ENCODE measurements at regions not wholly inside any gene's neighbourhood (a gene's known extent, or its start where the extent isn't known, plus 50 kb on each side); places are given as distances from the start of the nearest gene placed in this dataset.

GRCh38 chr10:3268025-3268424 lies 95.4 kb upstream of the PITRM1 start:
- no peaks in the 10 kb centered on the region for H3K9me3 ChIP-seq (ENCODE audit: insufficient read depth, low read depth, low read length)
- no peaks in the 10 kb centered on the region for H3K27me3 ChIP-seq (ENCODE audit: insufficient read depth, low read length)
- peaks cover 31% of the 10 kb centered on the region for H3K4me1 ChIP-seq (ENCODE audit: insufficient read depth, low read length)
- 97% methylated on average over 6 of the region's 6 CpGs for WGBS
- no peak overlapping the region for H3K9ac ChIP-seq (ENCODE audit: low read depth, low read length)
- H3K36me3 ChIP-seq (ENCODE audit: insufficient read depth, low read length) = no peaks in the 10 kb centered on the region
- no peak overlapping the region for H3K4me3 ChIP-seq (ENCODE audit: low read length)
- no peak overlapping the region for H3K27ac ChIP-seq (ENCODE audit: low read depth, low read length)

GRCh38 chr10:3265088-3265487 lies 92.5 kb upstream of the PITRM1 start:
- Histone ChIP-seq H3K27me3 (ENCODE audit: insufficient read depth, low read length) (no peaks in the 10 kb centered on the region), H3K9me3 (ENCODE audit: insufficient read depth, low read depth, low read length) (no peaks in the 10 kb centered on the region), H3K36me3 (ENCODE audit: insufficient read depth, low read length) (no peaks in the 10 kb centered on the region), H3K9ac (ENCODE audit: low read depth, low read length) (no peak overlapping the region), H3K4me1 (ENCODE audit: insufficient read depth, low read length) (peaks cover 17% of the 10 kb centered on the region; the same call in 1 of the 2 replicates), H3K27ac (ENCODE audit: low read depth, low read length) (no peak overlapping the region), H3K4me3 (ENCODE audit: low read length) (no peak overlapping the region)
- WGBS = 89% methylated on average over 4 of the region's 4 CpGs

DNA sequence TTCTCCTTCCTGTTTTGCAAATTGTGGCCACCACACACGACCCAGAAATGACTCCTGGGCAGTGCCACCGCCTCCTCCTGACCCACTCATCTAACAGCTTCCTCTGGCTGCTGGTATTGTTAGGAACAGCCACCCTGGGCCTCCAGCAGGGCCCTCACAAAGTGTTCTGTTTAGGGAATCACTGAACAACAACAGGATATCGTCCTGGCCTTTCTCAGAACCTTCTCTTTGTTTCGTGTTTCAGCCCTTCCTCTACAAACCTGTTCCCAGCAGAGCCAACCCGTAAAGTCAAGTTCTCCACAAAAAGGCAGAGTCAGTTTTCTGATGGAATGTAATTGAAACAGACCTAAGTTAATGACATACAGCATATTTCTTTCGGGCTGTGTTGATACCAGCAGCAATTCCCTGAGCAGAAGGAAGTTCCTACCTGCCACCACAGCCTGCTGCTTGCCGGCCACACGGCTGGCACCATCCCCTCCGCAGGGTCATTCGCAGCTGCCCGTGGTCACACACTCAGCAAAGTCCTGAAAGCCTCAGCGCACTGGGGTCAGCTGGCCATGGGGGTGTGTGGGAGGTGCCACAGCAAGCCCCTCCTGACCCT lies 91.7 kb upstream of the PITRM1 start:
- Histone ChIP-seq H3K9me3 (ENCODE audit: insufficient read depth, low read depth, low read length) (no peaks in the 10 kb centered on the region), H3K4me1 (ENCODE audit: insufficient read depth, low read length) (peaks cover 12% of the 10 kb centered on the region; the same call in 1 of the 2 replicates), H3K4me3 (ENCODE audit: low read length) (no peak overlapping the region), H3K27ac (ENCODE audit: low read depth, low read length) (no peak overlapping the region), H3K36me3 (ENCODE audit: insufficient read depth, low read length) (no peaks in the 10 kb centered on the region), H3K9ac (ENCODE audit: low read depth, low read length) (no peak overlapping the region), H3K27me3 (ENCODE audit: insufficient read depth, low read length) (no peaks in the 10 kb centered on the region)
- 80% methylated on average over 12 of the region's 12 CpGs for WGBS

GRCh38 chr10:3263747-3264146 lies 91.2 kb upstream of the PITRM1 start:
- Histone ChIP-seq H3K36me3 (ENCODE audit: insufficient read depth, low read length) (no peaks in the 10 kb centered on the region), H3K9me3 (ENCODE audit: insufficient read depth, low read depth, low read length) (no peaks in the 10 kb centered on the region), H3K9ac (ENCODE audit: low read depth, low read length) (no peak overlapping the region; the same call in 1 of the 2 replicates), H3K27ac (ENCODE audit: low read depth, low read length) (no peak overlapping the region), H3K4me1 (ENCODE audit: insufficient read depth, low read length) (peaks cover 12% of the 10 kb centered on the region; the same call in 1 of the 2 replicates), H3K4me3 (ENCODE audit: low read length) (no peak overlapping the region), H3K27me3 (ENCODE audit: insufficient read depth, low read length) (no peaks in the 10 kb centered on the region)
- WGBS = 86% methylated on average over 12 of the region's 12 CpGs

- Histone ChIP-seq H3K4me3 (ENCODE audit: low read length) (no peak overlapping the region), H3K27me3 (ENCODE audit: insufficient read depth, low read length) (no peaks in the 10 kb centered on the region), H3K4me1 (ENCODE audit: insufficient read depth, low read length) (peaks cover 12% of the 10 kb centered on the region; the same call in 1 of the 2 replicates), H3K27ac (ENCODE audit: low read depth, low read length) (no peak overlapping the region), H3K9ac (ENCODE audit: low read depth, low read length) (no peak overlapping the region), H3K36me3 (ENCODE audit: insufficient read depth, low read length) (no peaks in the 10 kb centered on the region), H3K9me3 (ENCODE audit: insufficient read depth, low read depth, low read length) (no peaks in the 10 kb centered on the region)
- 63% methylated on average over 3 of the region's 3 CpGs for WGBS
These were observed 90.5 kb upstream of the PITRM1 start for GRCh38 chr10:3263082-3263481.

GRCh38 chr10:3261921-3262320 lies 89.3 kb upstream of the PITRM1 start:
- no peak overlapping the region for H3K9ac ChIP-seq (ENCODE audit: low read depth, low read length)
- 96% methylated on average over 5 of the region's 5 CpGs for WGBS
- no peak overlapping the region for H3K27ac ChIP-seq (ENCODE audit: low read depth, low read length)
- H3K36me3 ChIP-seq (ENCODE audit: insufficient read depth, low read length) = no peaks in the 10 kb centered on the region
- H3K4me1 ChIP-seq (ENCODE audit: insufficient read depth, low read length) = peaks cover 12% of the 10 kb centered on the region; the same call in 1 of the 2 replicates
- H3K4me3 ChIP-seq (ENCODE audit: low read length) = no peak overlapping the region
- H3K27me3 ChIP-seq (ENCODE audit: insufficient read depth, low read length) = no peaks in the 10 kb centered on the region
- no peaks in the 10 kb centered on the region for H3K9me3 ChIP-seq (ENCODE audit: insufficient read depth, low read depth, low read length)

DNA sequence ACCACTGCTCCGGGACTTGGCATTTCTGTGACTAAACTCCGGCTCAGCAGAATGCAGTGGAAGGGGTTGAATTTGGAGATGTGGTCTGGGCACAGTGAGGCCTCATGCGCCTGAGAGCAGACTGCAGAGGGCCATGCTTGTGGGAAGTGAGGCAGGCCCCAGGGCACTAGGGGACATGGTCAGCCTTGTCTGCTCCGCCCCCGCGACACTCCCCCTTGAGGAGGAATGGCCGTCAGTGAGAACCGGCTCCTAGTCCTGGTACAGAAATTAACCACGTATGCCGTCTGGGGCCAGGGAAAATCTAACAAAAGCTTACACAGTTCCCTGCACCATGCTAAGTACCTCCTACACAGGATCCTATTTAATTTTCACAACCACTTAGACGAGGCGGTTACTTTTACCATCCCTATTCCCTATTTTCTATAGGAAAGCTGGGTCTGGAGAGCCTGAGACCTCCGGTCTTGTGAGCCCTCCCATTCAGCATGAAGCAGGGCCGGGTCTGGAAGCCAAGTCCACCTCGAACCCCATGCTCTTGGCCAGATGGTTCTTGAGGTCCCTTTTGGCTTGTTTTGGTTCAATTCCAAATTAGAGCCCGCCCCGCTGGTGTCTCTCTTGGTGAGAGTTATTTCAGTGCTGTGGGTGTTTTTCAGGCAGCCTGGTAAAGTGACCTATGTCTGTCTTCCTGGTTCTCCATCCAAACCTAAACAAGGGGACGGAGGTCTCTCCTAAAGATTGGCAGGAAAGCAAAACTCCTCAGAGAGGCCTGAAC lies 87.7 kb upstream of the PITRM1 start:
- Histone ChIP-seq H3K27ac (ENCODE audit: low read depth, low read length) (no peak overlapping the region), H3K27me3 (ENCODE audit: insufficient read depth, low read length) (no peaks in the 10 kb centered on the region)

DNA sequence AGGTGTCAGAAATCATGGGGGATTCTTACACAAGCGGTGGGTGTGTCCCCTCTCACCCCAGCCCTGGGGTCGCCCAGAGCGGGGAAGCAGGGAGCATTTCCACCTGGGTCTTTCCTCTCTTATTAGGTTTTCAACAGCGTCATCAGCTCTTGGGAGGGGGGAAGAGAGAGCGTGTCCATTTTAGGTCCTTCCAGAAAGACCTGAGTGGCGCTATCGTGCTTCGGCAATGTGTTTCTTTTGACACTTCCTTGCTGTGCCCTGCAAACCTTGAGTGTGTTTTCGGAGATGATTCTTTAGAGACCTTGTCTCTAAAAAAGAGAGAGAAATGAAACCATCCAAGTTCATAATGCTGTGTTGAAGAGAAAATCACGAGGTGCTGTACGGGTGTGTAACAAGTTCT lies 86.9 kb upstream of the PITRM1 start:
- Histone ChIP-seq H3K9ac (ENCODE audit: low read depth, low read length) (no peak overlapping the region), H3K36me3 (ENCODE audit: insufficient read depth, low read length) (no peaks in the 10 kb centered on the region), H3K4me3 (ENCODE audit: low read length) (no peak overlapping the region), H3K27me3 (ENCODE audit: insufficient read depth, low read length) (no peaks in the 10 kb centered on the region), H3K27ac (ENCODE audit: low read depth, low read length) (no peak overlapping the region), H3K9me3 (ENCODE audit: insufficient read depth, low read depth, low read length) (no peaks in the 10 kb centered on the region), H3K4me1 (ENCODE audit: insufficient read depth, low read length) (peaks cover 7% of the 10 kb centered on the region; the same call in 1 of the 2 replicates)
- WGBS = 94% methylated on average over 11 of the region's 11 CpGs

More for the DNA sequence above, 87.7 kb upstream of the PITRM1 start:
- Histone ChIP-seq H3K4me1 (ENCODE audit: insufficient read depth, low read length) (peaks cover 11% of the 10 kb centered on the region; the same call in 1 of the 2 replicates), H3K9me3 (ENCODE audit: insufficient read depth, low read depth, low read length) (no peaks in the 10 kb centered on the region), H3K9ac (ENCODE audit: low read depth, low read length) (no peak overlapping the region), H3K36me3 (ENCODE audit: insufficient read depth, low read length) (no peaks in the 10 kb centered on the region), H3K4me3 (ENCODE audit: low read length) (no peak overlapping the region)
- 89% methylated on average over 18 of the region's 18 CpGs for WGBS

DNA sequence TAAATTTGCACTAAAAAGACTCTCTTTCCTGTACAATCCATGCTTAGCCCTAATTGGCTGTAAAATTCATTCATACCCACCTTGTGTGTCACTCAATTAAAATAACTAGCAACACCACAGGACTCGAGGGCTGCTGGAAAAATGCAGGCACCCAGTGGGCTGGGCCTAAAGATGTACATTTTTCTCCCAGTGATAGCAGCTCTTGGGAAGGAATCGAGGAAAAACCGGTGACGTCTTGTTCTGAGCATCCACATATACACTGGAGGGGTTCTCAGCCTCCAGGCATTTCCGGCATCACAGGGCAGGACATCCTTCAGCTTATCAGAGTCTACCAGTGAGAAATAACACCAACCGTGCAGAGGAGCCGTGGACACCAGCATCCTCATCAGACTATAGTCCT lies 85.8 kb upstream of the PITRM1 start:
- Histone ChIP-seq H3K4me1 (ENCODE audit: insufficient read depth, low read length) (no peaks in the 10 kb centered on the region), H3K9ac (ENCODE audit: low read depth, low read length) (no peak overlapping the region), H3K27ac (ENCODE audit: low read depth, low read length) (no peak overlapping the region), H3K27me3 (ENCODE audit: insufficient read depth, low read length) (no peaks in the 10 kb centered on the region), H3K36me3 (ENCODE audit: insufficient read depth, low read length) (no peaks in the 10 kb centered on the region), H3K9me3 (ENCODE audit: insufficient read depth, low read depth, low read length) (no peaks in the 10 kb centered on the region), H3K4me3 (ENCODE audit: low read length) (no peak overlapping the region)
- WGBS = 95% methylated on average over 7 of the region's 7 CpGs

DNA sequence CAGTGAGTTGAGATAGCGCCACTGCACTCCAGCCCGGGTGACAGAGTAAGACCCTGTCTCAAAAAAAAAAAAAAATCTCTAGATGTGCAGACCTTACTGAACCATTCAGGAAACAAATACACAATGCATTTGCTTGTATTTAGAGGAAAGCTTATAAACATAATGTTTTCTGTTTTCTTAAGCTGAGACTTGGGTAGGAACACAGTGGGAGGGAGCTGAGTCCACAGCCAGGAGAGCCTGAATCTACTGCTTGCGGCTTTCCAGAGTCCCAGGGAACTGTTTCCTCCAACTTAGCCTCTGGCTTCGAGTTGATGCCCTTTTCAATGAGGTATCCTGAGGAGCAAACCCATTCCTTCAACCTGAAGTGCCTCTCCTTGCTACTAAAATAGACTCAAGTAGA lies 83.0 kb upstream of the PITRM1 start:
- Histone ChIP-seq H3K27me3 (ENCODE audit: insufficient read depth, low read length) (no peaks in the 10 kb centered on the region), H3K4me1 (ENCODE audit: insufficient read depth, low read length) (no peaks in the 10 kb centered on the region), H3K9me3 (ENCODE audit: insufficient read depth, low read depth, low read length) (no peaks in the 10 kb centered on the region), H3K4me3 (ENCODE audit: low read length) (no peak overlapping the region), H3K36me3 (ENCODE audit: insufficient read depth, low read length) (no peaks in the 10 kb centered on the region), H3K9ac (ENCODE audit: low read depth, low read length) (no peak overlapping the region), H3K27ac (ENCODE audit: low read depth, low read length) (no peak overlapping the region)
- WGBS = 91% methylated on average over 4 of the region's 4 CpGs

- Histone ChIP-seq H3K4me1 (ENCODE audit: insufficient read depth, low read length) (no peaks in the 10 kb centered on the region), H3K4me3 (ENCODE audit: low read length) (no peak overlapping the region), H3K27ac (ENCODE audit: low read depth, low read length) (no peak overlapping the region), H3K36me3 (ENCODE audit: insufficient read depth, low read length) (no peaks in the 10 kb centered on the region), H3K9ac (ENCODE audit: low read depth, low read length) (no peak overlapping the region), H3K9me3 (ENCODE audit: insufficient read depth, low read depth, low read length) (no peaks in the 10 kb centered on the region), H3K27me3 (ENCODE audit: insufficient read depth, low read length) (no peaks in the 10 kb centered on the region)
- 93% methylated on average over 5 of the region's 5 CpGs for WGBS
These were observed 82.5 kb upstream of the PITRM1 start for GRCh38 chr10:3255075-3255474.
